AG04450 (cell line): ENCODE measurements at regions not wholly inside any gene's neighbourhood (a gene's known extent, or its start where the extent isn't known, plus 50 kb on each side); places are given as distances from the start of the nearest gene placed in this dataset.

Experiments
- CTCF ChIA-PET: fragments of 300-600, 350-600 bp; formaldehyde crosslinking; extraction: SDS; loops from one replicate; lab custom pipeline; 2022; ENCODE audit warnings: antibody characterized with exemption, inconsistent platforms; lab: Charles Lee
- POLR2A ChIA-PET: fragments of 350-600 bp; formaldehyde crosslinking; extraction: SDS; loops from one replicate; lab custom pipeline; 2021; ENCODE audit warnings: antibody characterized with exemption, inconsistent platforms; lab: Yijun Ruan, JAX
- DNase-seq: peaks from one replicate; pipeline ENCODE4 v3.0.0-alpha.2; 2011; ENCODE audit warnings: low read depth, low spot score
- H3K27ac ChIP-seq: one replicate; pipeline ENCODE4 v1.5.1; 2012; ENCODE audit warnings: low read depth, low read length, control low read depth
- H3K27me3 ChIP-seq: one replicate; pipeline ENCODE4 v1.6.0; 2012; ENCODE audit warnings: low read length; ENCODE audit not compliant: control insufficient read depth, insufficient read depth
- H3K4me3 ChIP-seq: 2 replicates; pipeline ENCODE4 v1.5.1; 2011; ENCODE audit warnings: mild to moderate bottlenecking, low read depth, low read length, control low read depth
- H3K9me3 ChIP-seq: 2 replicates; pipeline ENCODE4 v1.5.1; 2012; ENCODE audit warnings: low read length; ENCODE audit not compliant: control insufficient read depth, insufficient read depth
- TF ChIP-seq, protein P1 (sequence below): IDR thresholded peaks from 2 replicates; pipeline ENCODE4 v1.5.1; 2011; ENCODE audit warnings: low read depth, low read length, control low read depth, inconsistent platforms

DNA sequence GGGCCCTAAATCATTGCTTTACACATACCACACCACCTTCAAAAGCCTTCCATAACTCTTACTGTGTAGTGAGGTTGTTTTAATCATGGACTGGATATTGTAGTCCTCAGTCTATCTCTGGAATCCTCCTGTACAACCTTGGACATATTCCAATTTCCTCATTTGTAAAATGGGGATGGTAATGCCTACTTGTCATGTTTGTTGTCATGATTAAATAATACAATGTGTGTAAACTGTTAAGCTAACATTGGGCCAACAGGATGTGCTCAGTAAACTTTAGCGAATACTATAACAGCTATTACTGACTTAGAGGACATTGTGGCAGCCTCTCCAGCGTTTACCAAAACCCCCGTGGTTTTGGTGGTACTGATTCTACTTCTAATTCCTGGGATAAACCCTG is 74.7 kb upstream of the PTPRM start:
- TF ChIP-seq, protein P1, sequence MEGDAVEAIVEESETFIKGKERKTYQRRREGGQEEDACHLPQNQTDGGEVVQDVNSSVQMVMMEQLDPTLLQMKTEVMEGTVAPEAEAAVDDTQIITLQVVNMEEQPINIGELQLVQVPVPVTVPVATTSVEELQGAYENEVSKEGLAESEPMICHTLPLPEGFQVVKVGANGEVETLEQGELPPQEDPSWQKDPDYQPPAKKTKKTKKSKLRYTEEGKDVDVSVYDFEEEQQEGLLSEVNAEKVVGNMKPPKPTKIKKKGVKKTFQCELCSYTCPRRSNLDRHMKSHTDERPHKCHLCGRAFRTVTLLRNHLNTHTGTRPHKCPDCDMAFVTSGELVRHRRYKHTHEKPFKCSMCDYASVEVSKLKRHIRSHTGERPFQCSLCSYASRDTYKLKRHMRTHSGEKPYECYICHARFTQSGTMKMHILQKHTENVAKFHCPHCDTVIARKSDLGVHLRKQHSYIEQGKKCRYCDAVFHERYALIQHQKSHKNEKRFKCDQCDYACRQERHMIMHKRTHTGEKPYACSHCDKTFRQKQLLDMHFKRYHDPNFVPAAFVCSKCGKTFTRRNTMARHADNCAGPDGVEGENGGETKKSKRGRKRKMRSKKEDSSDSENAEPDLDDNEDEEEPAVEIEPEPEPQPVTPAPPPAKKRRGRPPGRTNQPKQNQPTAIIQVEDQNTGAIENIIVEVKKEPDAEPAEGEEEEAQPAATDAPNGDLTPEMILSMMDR, result no peak
- ChIA-PET POLR2A (no interaction called here), CTCF (no interaction called here)
- Histone ChIP-seq H3K4me3 (no peak overlapping the region), H3K27ac (no peak overlapping the region), H3K9me3 (no peaks in the 10 kb centered on the region), H3K27me3 (no peaks in the 10 kb centered on the region)
- DNase-seq, result no peak

DNA sequence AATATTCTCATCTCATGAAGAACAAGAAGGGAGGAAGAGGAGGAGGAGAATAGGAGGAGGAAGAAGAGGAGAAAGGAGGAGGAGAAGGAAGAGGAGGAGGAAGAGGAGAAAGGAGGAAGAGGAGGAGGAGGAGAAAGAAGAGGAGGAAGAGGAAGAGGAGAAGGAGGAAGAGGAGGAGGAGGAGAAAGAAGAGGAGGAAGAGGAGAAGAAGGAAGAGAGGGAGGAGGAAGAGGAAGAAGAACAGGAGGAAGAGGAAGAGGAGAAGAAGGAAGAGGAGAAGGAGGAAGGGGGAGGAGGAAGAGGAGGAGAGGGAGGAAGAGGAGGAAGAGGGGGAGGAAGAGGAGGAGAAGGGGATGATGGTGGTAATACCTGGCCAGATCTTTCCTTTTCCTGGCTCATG is 70.0 kb upstream of the PTPRM start:
- no peak overlapping the region for H3K27ac ChIP-seq
- no peak overlapping the region for H3K4me3 ChIP-seq
- CTCF ChIA-PET, result no interaction called here
- TF ChIP-seq, protein P1, result no peak
- H3K9me3 ChIP-seq, result no peaks in the 10 kb centered on the region; the same call in 1 of the 2 replicates
- no peaks in the 10 kb centered on the region for H3K27me3 ChIP-seq
- POLR2A ChIA-PET, result no interaction called here
- no peak for DNase-seq

DNA sequence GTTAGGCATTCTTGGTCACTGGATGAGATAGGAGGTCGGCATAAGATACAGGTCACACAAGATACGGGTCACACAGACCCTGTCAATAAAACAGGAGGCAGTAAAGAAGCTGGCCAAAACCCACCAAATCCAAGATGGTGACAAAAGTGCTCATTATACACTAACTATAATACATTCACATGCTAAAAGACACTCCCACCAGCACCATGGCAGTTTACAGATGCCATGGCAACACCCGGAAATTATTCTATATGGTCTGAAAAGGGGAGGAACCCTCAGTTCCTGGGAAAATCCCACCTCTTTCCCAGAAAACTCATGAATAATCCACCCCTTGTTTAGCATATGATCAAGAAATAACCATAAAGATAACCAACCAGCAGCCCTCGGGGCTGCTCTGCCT is 56.0 kb upstream of the PTPRM start:
- H3K27me3 ChIP-seq, result no peaks in the 10 kb centered on the region
- TF ChIP-seq, protein P1, result no peak
- ChIA-PET CTCF (no interaction called here), POLR2A (no interaction called here)
- no peak for DNase-seq
- H3K4me3 ChIP-seq, result no peak overlapping the region
- H3K9me3 ChIP-seq, result no peaks in the 10 kb centered on the region
- H3K27ac ChIP-seq, result no peak overlapping the region

DNA sequence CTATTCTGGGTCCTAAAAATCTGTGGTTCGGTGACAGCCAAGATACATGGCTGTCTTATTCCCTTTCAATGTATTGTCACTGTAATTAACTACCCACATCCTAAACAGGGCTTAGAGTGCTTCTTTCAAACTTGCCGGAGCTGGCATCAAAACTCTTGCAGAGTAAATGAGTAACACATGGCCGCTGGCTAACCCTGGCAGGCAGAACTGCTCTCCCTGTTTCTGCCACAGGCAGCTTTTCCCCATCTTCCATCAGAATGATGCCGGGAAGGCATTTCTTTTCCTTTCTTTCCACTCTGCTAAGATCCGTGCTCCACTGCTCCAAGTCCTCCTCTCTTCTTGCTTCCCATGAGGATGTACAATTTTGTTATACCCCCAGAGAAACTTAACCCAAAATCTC is 54.8 kb upstream of the PTPRM start:
- no peaks in the 10 kb centered on the region for H3K27me3 ChIP-seq
- no peak for DNase-seq
- ChIA-PET CTCF (no interaction called here), POLR2A (no interaction called here)
- no peak overlapping the region for H3K27ac ChIP-seq
- no peaks in the 10 kb centered on the region for H3K9me3 ChIP-seq
- H3K4me3 ChIP-seq, result no peak overlapping the region
- TF ChIP-seq, protein P1, result no peak

DNA sequence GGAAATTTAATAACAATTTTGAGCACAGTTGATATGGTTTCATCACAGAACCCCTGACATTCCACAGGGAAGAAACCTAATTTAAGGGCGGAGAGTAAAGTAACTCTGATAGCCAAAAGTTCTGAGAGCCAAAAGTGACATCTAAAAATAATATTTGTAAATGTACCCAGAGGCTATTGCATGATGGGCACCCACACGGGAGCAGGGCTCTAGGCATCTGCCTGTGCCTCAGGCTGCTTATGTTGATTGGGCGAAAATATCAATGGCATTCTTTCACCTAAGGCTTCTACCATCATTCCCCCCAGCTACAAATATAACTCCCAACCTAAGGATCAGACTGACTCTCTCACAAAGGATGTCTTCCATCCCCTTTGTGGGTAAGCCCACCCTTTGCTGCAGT is 54.1 kb upstream of the PTPRM start:
- POLR2A ChIA-PET, result no interaction called here
- Histone ChIP-seq H3K27ac (no peak overlapping the region), H3K9me3 (no peaks in the 10 kb centered on the region), H3K27me3 (no peaks in the 10 kb centered on the region), H3K4me3 (no peak overlapping the region)
- TF ChIP-seq, protein P1, result no peak
- CTCF ChIA-PET, result no interaction called here
- DNase-seq, result no peak
